ENCODE measurements at regions not wholly inside any gene's neighbourhood (a gene's known extent, or its start where the extent isn't known, plus 50 kb on each side); places are given as distances from the start of the nearest gene placed in this dataset.
A peak's percentile ranks its signal among the peaks of the same experiment; 100 is the strongest.

GRCh38 chr1:232435729-232436128 lies 194.2 kb downstream of the SIPA1L2 start:
- H3K27ac ChIP-seq (ENCODE audit: low read depth, low read length) = no peak overlapping the region
- Mint-ChIP-seq H3K4me3 (no peak overlapping the region), H3K36me3 (peaks cover 0 to 4% (median 3%) of the 10 kb centered on the region in 3 donors), H3K27ac (no peak overlapping the region), H3K27me3 (no peaks in the 10 kb centered on the region), H3K9me3 (peaks cover 0 to 2% (median 0%) of the 10 kb centered on the region in 5 donors), H3K4me1 (no peaks in the 10 kb centered on the region)
- H3K4me1 ChIP-seq (ENCODE audit: insufficient read depth, low read length) = no peaks in the 10 kb centered on the region
- ChIA-PET POLR2A (no interaction called here), CTCF (no interaction called here)
- no peak for DNase-seq
- H3K27me3 ChIP-seq (ENCODE audit: insufficient read depth, low read length, poor library complexity, severe bottlenecking) = no peaks in the 10 kb centered on the region
- no peak overlapping the region for H3K4me3 ChIP-seq (ENCODE audit: low read length)
- no peaks in the 10 kb centered on the region for H3K9me3 ChIP-seq (ENCODE audit: low read length)
- no peaks in the 10 kb centered on the region for H3K36me3 ChIP-seq (ENCODE audit: insufficient read depth, low read length)

- Mint-ChIP-seq H3K27me3 (no peaks in the 10 kb centered on the region), H3K4me1 (no peaks in the 10 kb centered on the region), H3K9me3 (peaks cover 0 to 2% (median 0%) of the 10 kb centered on the region in 5 donors), H3K27ac (no peak overlapping the region), H3K4me3 (no peak overlapping the region), H3K36me3 (no peaks in the 10 kb centered on the region)
- Histone ChIP-seq H3K27ac (ENCODE audit: low read depth, low read length) (no peak overlapping the region), H3K4me3 (ENCODE audit: low read length) (no peak overlapping the region), H3K36me3 (ENCODE audit: insufficient read depth, low read length) (no peaks in the 10 kb centered on the region), H3K9me3 (ENCODE audit: low read length) (no peaks in the 10 kb centered on the region), H3K4me1 (ENCODE audit: insufficient read depth, low read length) (no peaks in the 10 kb centered on the region), H3K27me3 (ENCODE audit: insufficient read depth, low read length, poor library complexity, severe bottlenecking) (no peaks in the 10 kb centered on the region)
- ChIA-PET CTCF (no interaction called here), POLR2A (no interaction called here)
- no peak for DNase-seq
Observed at GRCh38 chr1:232432313-232432712, 197.6 kb downstream of the SIPA1L2 start.

- H3K36me3 Mint-ChIP-seq = no peaks in the 10 kb centered on the region
Observed at GRCh38 chr1:232431748-232432147, 198.2 kb downstream of the SIPA1L2 start.

GRCh38 chr1:232431326-232431725 lies 198.6 kb downstream of the SIPA1L2 start:
- H3K27ac ChIP-seq (ENCODE audit: low read depth, low read length) = no peak overlapping the region
- peak overlapping the region in 1 of 8 donors; percentile 88 for H3K27ac Mint-ChIP-seq
- peaks cover 0 to 2% (median 0%) of the 10 kb centered on the region in 5 donors for H3K9me3 Mint-ChIP-seq
- no peaks in the 10 kb centered on the region for H3K27me3 Mint-ChIP-seq
- no peaks in the 10 kb centered on the region for H3K27me3 ChIP-seq (ENCODE audit: insufficient read depth, low read length, poor library complexity, severe bottlenecking)
- no peaks in the 10 kb centered on the region for H3K9me3 ChIP-seq (ENCODE audit: low read length)
- no peak overlapping the region for H3K4me3 ChIP-seq (ENCODE audit: low read length)
- no peaks in the 10 kb centered on the region for H3K36me3 ChIP-seq (ENCODE audit: insufficient read depth, low read length)
- POLR2A ChIA-PET = no interaction called here
- no peaks in the 10 kb centered on the region for H3K36me3 Mint-ChIP-seq
- no peaks in the 10 kb centered on the region for H3K4me1 ChIP-seq (ENCODE audit: insufficient read depth, low read length)
- CTCF ChIA-PET = no interaction called here
- no peaks in the 10 kb centered on the region for H3K4me1 Mint-ChIP-seq
- DNase-seq = no peak
- H3K4me3 Mint-ChIP-seq = no peak overlapping the region

More at GRCh38 chr1:232431748-232432147, 198.2 kb downstream of the SIPA1L2 start:
- Histone ChIP-seq H3K27me3 (ENCODE audit: insufficient read depth, low read length, poor library complexity, severe bottlenecking) (no peaks in the 10 kb centered on the region), H3K4me3 (ENCODE audit: low read length) (no peak overlapping the region), H3K27ac (ENCODE audit: low read depth, low read length) (no peak overlapping the region), H3K4me1 (ENCODE audit: insufficient read depth, low read length) (no peaks in the 10 kb centered on the region), H3K9me3 (ENCODE audit: low read length) (no peaks in the 10 kb centered on the region), H3K36me3 (ENCODE audit: insufficient read depth, low read length) (no peaks in the 10 kb centered on the region)
- DNase-seq = no peak
- Mint-ChIP-seq H3K4me3 (no peak overlapping the region), H3K9me3 (peaks cover 0 to 2% (median 0%) of the 10 kb centered on the region in 5 donors), H3K27me3 (no peaks in the 10 kb centered on the region), H3K27ac (peak overlapping the region in 1 of 8 donors; percentile 88), H3K4me1 (no peaks in the 10 kb centered on the region)
- POLR2A ChIA-PET = no interaction called here
- CTCF ChIA-PET = no interaction called here

GRCh38 chr1:232430467-232430866 lies 199.5 kb downstream of the SIPA1L2 start:
- POLR2A ChIA-PET = no interaction called here
- Histone ChIP-seq H3K4me3 (ENCODE audit: low read length) (no peak overlapping the region), H3K36me3 (ENCODE audit: insufficient read depth, low read length) (no peaks in the 10 kb centered on the region), H3K9me3 (ENCODE audit: low read length) (no peaks in the 10 kb centered on the region), H3K4me1 (ENCODE audit: insufficient read depth, low read length) (no peaks in the 10 kb centered on the region), H3K27me3 (ENCODE audit: insufficient read depth, low read length, poor library complexity, severe bottlenecking) (no peaks in the 10 kb centered on the region), H3K27ac (ENCODE audit: low read depth, low read length) (no peak overlapping the region)
- CTCF ChIA-PET = no interaction called here
- Mint-ChIP-seq H3K9me3 (peaks cover 0 to 2% (median 0%) of the 10 kb centered on the region in 5 donors), H3K27me3 (no peaks in the 10 kb centered on the region), H3K36me3 (no peaks in the 10 kb centered on the region), H3K4me3 (no peak overlapping the region), H3K27ac (no peak overlapping the region), H3K4me1 (no peaks in the 10 kb centered on the region)
- no peak for DNase-seq

- Mint-ChIP-seq H3K9me3 (peaks cover 0 to 2% (median 0%) of the 10 kb centered on the region in 5 donors), H3K36me3 (peaks cover 0 to 2% (median 0%) of the 10 kb centered on the region in 3 donors), H3K27ac (peak overlapping the region in 1 of 8 donors; percentile 6), H3K27me3 (no peaks in the 10 kb centered on the region), H3K4me1 (no peaks in the 10 kb centered on the region), H3K4me3 (no peak overlapping the region)
- no peaks in the 10 kb centered on the region for H3K27me3 ChIP-seq (ENCODE audit: insufficient read depth, low read length, poor library complexity, severe bottlenecking)
- no peaks in the 10 kb centered on the region for H3K4me1 ChIP-seq (ENCODE audit: insufficient read depth, low read length)
- no peak overlapping the region for H3K27ac ChIP-seq (ENCODE audit: low read depth, low read length)
- no peak for DNase-seq
- H3K4me3 ChIP-seq (ENCODE audit: low read length) = no peak overlapping the region
- CTCF ChIA-PET = no interaction called here
- H3K9me3 ChIP-seq (ENCODE audit: low read length) = no peaks in the 10 kb centered on the region
- POLR2A ChIA-PET = no interaction called here
- no peaks in the 10 kb centered on the region for H3K36me3 ChIP-seq (ENCODE audit: insufficient read depth, low read length)
Observed at GRCh38 chr1:232428786-232429530, 201.0 kb downstream of the SIPA1L2 start.

- H3K36me3 ChIP-seq (ENCODE audit: insufficient read depth, low read length) = no peaks in the 10 kb centered on the region
- Mint-ChIP-seq H3K27ac (no peak overlapping the region), H3K4me1 (no peaks in the 10 kb centered on the region), H3K4me3 (no peak overlapping the region), H3K9me3 (peaks cover 0 to 2% (median 0%) of the 10 kb centered on the region in 5 donors), H3K27me3 (no peaks in the 10 kb centered on the region), H3K36me3 (peaks cover 0 to 5% (median 4%) of the 10 kb centered on the region in 3 donors)
- no peak for DNase-seq
- no peaks in the 10 kb centered on the region for H3K27me3 ChIP-seq (ENCODE audit: insufficient read depth, low read length, poor library complexity, severe bottlenecking)
- ChIA-PET POLR2A (no interaction called here), CTCF (no interaction called here)
- no peaks in the 10 kb centered on the region for H3K4me1 ChIP-seq (ENCODE audit: insufficient read depth, low read length)
- H3K27ac ChIP-seq (ENCODE audit: low read depth, low read length) = no peak overlapping the region
- H3K4me3 ChIP-seq (ENCODE audit: low read length) = no peak overlapping the region
- H3K9me3 ChIP-seq (ENCODE audit: low read length) = no peaks in the 10 kb centered on the region
Observed at GRCh38 chr1:232428036-232428645, 201.8 kb downstream of the SIPA1L2 start.

GRCh38 chr1:232426801-232427200 lies 203.1 kb downstream of the SIPA1L2 start:
- peaks cover 0 to 4% (median 0%) of the 10 kb centered on the region in 3 donors for H3K4me1 Mint-ChIP-seq
- POLR2A ChIA-PET = no interaction called here
- no peaks in the 10 kb centered on the region for H3K27me3 Mint-ChIP-seq
- H3K36me3 Mint-ChIP-seq = peaks cover 0 to 11% (median 7%) of the 10 kb centered on the region in 3 donors
- H3K27ac ChIP-seq (ENCODE audit: low read depth, low read length) = no peak overlapping the region
- peaks cover 0 to 2% (median 0%) of the 10 kb centered on the region in 5 donors for H3K9me3 Mint-ChIP-seq
- H3K4me3 Mint-ChIP-seq = no peak overlapping the region
- no peak overlapping the region for H3K4me3 ChIP-seq (ENCODE audit: low read length)
- H3K27ac Mint-ChIP-seq = no peak overlapping the region
- no peaks in the 10 kb centered on the region for H3K27me3 ChIP-seq (ENCODE audit: insufficient read depth, low read length, poor library complexity, severe bottlenecking)
- CTCF ChIA-PET = no interaction called here
- H3K36me3 ChIP-seq (ENCODE audit: insufficient read depth, low read length) = no peaks in the 10 kb centered on the region
- no peaks in the 10 kb centered on the region for H3K4me1 ChIP-seq (ENCODE audit: insufficient read depth, low read length)
- no peaks in the 10 kb centered on the region for H3K9me3 ChIP-seq (ENCODE audit: low read length)
- no peak for DNase-seq

Measured in CD8-positive, alpha-beta memory T cell (primary cell).